HFF-Myc (cell line): ENCODE measurements at regions not wholly inside any gene's neighbourhood (a gene's known extent, or its start where the extent isn't known, plus 50 kb on each side); places are given as distances from the start of the nearest gene placed in this dataset.

Source experiments
- DNase-seq: peaks from one replicate; pipeline ENCODE4 v3.0.0-alpha.2; 2011; ENCODE audit warnings: low read depth; ENCODE audit errors: extremely low read depth
- H3K4me3 ChIP-seq: replicated peaks from 2 replicates; pipeline ENCODE4 v1.5.1; 2011; ENCODE audit warnings: low read depth, mild to moderate bottlenecking, control low read depth, low read length
- CTCF ChIP-seq: IDR thresholded peaks from 2 replicates; pipeline ENCODE4 v1.5.1; 2012; ENCODE audit warnings: mild to moderate bottlenecking, low read depth, low read length, control low read depth; ENCODE audit errors: missing control alignments

GRCh38 chr1:170481000-170481399, 51.0 kb upstream of the GORAB start:
- H3K4me3 ChIP-seq, result no peak overlapping the region
- no peak for TF ChIP-seq CTCF
- DNase-seq, result no peak
